OCI-LY7 (cell line): ENCODE measurements at regions not wholly inside any gene's neighbourhood (a gene's known extent, or its start where the extent isn't known, plus 50 kb on each side); places are given as distances from the start of the nearest gene placed in this dataset.

Experiments
- BruUV-seq: library from RNA; stranded (reverse); fragments of 400-500 nt; replicated peaks from 2 replicates; lab custom pipeline; 2021; lab: Mats Ljungman, UMichigan
- CTCF ChIA-PET: fragments of 300-600 bp; sonication (Branson Sonifier 250); formaldehyde crosslinking; loops from one replicate; lab custom pipeline; 2022; ENCODE audit warnings: antibody characterized with exemption; ENCODE audit not compliant: unreplicated experiment; lab: Charles Lee
- POLR2A ChIA-PET: fragments of 300-600 bp; sonication (Branson Sonifier 250); formaldehyde crosslinking; loops from one replicate; lab custom pipeline; 2022; ENCODE audit warnings: antibody characterized with exemption; lab: Charles Lee
- DNase-seq: peaks from one replicate; pipeline ENCODE4 v3.0.0-alpha.2; 2015; ENCODE audit warnings: low spot score
- H2AFZ ChIP-seq: fragments of 200-600 bp; sonication (generic), shearing (Covaris generic); 2 replicates; pipeline ENCODE4 v1.6.1; 2014; ENCODE audit warnings: mild to moderate bottlenecking, antibody characterized with exemption, low read length, moderate library complexity
- H3K27ac ChIP-seq: fragments of 200-600 bp; sonication (generic); 2 replicates; pipeline ENCODE4 v1.5.1; 2014; ENCODE audit warnings: mixed run types, low read depth, mild to moderate bottlenecking, moderate library complexity, low read length, inconsistent platforms; ENCODE audit not compliant: poor library complexity, severe bottlenecking
- H3K36me3 ChIP-seq: fragments of 200-600 bp; sonication (generic); 2 replicates; pipeline ENCODE4 v1.6.1; 2014; ENCODE audit warnings: mild to moderate bottlenecking, antibody characterized with exemption, low read length, moderate library complexity, mixed read lengths; ENCODE audit not compliant: insufficient read depth
- H3K4me1 ChIP-seq: fragments of 200-600 bp; sonication (generic); 2 replicates; pipeline ENCODE4 v1.5.1; 2014; ENCODE audit warnings: mild to moderate bottlenecking, low read length; ENCODE audit not compliant: insufficient read depth, poor library complexity, severe bottlenecking
- H3K4me2 ChIP-seq: fragments of 200-600 bp; sonication (generic); 2 replicates; pipeline ENCODE4 v1.6.1; 2014; ENCODE audit warnings: mild to moderate bottlenecking, low read length
- H3K4me3 ChIP-seq: fragments of 200-600 bp; sonication (generic); 2 replicates; pipeline ENCODE4 v1.5.1; 2014; ENCODE audit warnings: mild to moderate bottlenecking, low read depth, low read length; ENCODE audit not compliant: poor library complexity, severe bottlenecking
- H3K79me2 ChIP-seq: fragments of 200-600 bp; sonication (generic); 2 replicates; pipeline ENCODE4 v1.6.1; 2016; ENCODE audit warnings: low read depth, mild to moderate bottlenecking, low read length, moderate library complexity, mixed read lengths; ENCODE audit not compliant: insufficient read depth
- H3K9me2 ChIP-seq: fragments of 200-600 bp; sonication (generic); 2 replicates; pipeline ENCODE4 v1.6.1; 2016; ENCODE audit warnings: mild to moderate bottlenecking, low read length, mixed read lengths; ENCODE audit not compliant: insufficient read depth
- H3K9me3 ChIP-seq: fragments of 200-600 bp; sonication (generic); 2 replicates; pipeline ENCODE4 v1.6.1; 2014; ENCODE audit warnings: mild to moderate bottlenecking, mixed run types, low read length, mixed read lengths
- H4K20me1 ChIP-seq: fragments of 200-600 bp; sonication (generic); 2 replicates; pipeline ENCODE4 v1.6.1; 2014; ENCODE audit warnings: mild to moderate bottlenecking, antibody characterized with exemption, low read length, moderate library complexity, mixed read lengths; ENCODE audit not compliant: insufficient read depth
- EZH2phosphoT487 ChIP-seq: fragments of 200-600 bp; sonication (generic); IDR thresholded peaks from 2 replicates; pipeline ENCODE4 v1.6.1; 2018; ENCODE audit warnings: low read depth, borderline replicate concordance, mild to moderate bottlenecking, mixed run types, antibody characterized with exemption, low read length, moderate library complexity, mixed read lengths
- intact Hi-C: fragments of 100-400 bp; cut with micrococcal nuclease; formaldehyde crosslinking; loops from one replicate; pipeline ENCODE4 v1.10.0; 2022; ENCODE audit not compliant: unreplicated experiment
- TF ChIP-seq, protein P1 (sequence below): fragments of 200-600 bp; sonication (generic); conservative IDR thresholded peaks from 2 replicates; pipeline ENCODE4 v1.5.1; 2014; ENCODE audit warnings: mild to moderate bottlenecking, antibody characterized with exemption, low read length, moderate library complexity, mixed read lengths

DNA sequence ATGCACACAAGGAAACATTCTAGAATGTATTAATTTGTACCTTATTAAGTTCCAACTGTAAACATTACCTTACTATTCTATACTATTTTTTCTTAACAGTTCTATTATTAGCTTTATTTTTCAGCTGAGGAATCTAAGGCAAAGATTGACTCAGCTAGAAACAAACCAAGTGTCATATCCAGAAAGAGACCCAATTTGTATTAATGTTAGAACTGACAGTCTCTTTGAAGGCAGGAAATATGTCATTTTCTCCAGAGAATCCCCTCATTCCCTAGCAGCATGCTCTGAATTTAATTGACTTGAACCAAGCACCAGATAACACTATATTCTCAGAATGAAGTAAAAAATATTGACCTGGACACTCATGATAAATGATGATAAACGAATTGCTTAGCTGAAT lies 81.4 kb upstream of the PLPPR5 start:
- H3K9me3 ChIP-seq: no peaks in the 10 kb centered on the region
- intact Hi-C loops: no loop called here
- no peak overlapping the region for H3K4me2 ChIP-seq
- no peak overlapping the region for H3K4me3 ChIP-seq
- ChIA-PET CTCF (no interaction called here), POLR2A (no interaction called here)
- H3K79me2 ChIP-seq: no peaks in the 10 kb centered on the region
- H3K9me2 ChIP-seq: no peaks in the 10 kb centered on the region
- H3K27ac ChIP-seq: no peak overlapping the region
- BruUV-seq: no TSS peak
- no peak for DNase-seq
- no peak for TF ChIP-seq EZH2phosphoT487
- TF ChIP-seq, protein P1, sequence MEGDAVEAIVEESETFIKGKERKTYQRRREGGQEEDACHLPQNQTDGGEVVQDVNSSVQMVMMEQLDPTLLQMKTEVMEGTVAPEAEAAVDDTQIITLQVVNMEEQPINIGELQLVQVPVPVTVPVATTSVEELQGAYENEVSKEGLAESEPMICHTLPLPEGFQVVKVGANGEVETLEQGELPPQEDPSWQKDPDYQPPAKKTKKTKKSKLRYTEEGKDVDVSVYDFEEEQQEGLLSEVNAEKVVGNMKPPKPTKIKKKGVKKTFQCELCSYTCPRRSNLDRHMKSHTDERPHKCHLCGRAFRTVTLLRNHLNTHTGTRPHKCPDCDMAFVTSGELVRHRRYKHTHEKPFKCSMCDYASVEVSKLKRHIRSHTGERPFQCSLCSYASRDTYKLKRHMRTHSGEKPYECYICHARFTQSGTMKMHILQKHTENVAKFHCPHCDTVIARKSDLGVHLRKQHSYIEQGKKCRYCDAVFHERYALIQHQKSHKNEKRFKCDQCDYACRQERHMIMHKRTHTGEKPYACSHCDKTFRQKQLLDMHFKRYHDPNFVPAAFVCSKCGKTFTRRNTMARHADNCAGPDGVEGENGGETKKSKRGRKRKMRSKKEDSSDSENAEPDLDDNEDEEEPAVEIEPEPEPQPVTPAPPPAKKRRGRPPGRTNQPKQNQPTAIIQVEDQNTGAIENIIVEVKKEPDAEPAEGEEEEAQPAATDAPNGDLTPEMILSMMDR: no peak
- no peaks in the 10 kb centered on the region for H3K36me3 ChIP-seq
- H3K4me1 ChIP-seq: no peaks in the 10 kb centered on the region
- no peaks in the 10 kb centered on the region for H4K20me1 ChIP-seq
- no peak overlapping the region for H2AFZ ChIP-seq

DNA sequence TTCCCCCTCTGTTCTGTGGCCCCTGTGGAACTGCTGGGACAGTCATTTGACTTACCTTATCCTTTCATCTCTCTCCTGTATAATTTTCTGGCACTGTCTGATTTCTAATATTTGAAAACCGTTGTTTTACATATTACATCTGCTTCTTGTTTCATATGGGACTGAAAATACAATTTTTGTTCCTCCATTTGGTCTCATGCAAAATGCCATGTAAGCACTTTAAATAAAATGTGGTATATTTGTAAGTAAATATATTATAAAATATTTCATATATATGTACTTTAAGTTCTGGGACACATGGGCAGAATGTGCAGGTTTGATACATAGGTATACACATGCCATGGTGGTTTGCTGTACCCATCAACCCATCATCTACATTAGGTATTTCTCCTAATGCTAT lies 93.9 kb upstream of the PLPPR5 start:
- TF ChIP-seq EZH2phosphoT487: no peak
- TF ChIP-seq, protein P1: no peak
- ChIA-PET CTCF (no interaction called here), POLR2A (interaction anchor here (0.7 kb wide), 1 partner anchor 54 kb away, joined by 4 read pairs; no protein-coding TSS in a partner anchor)
- Histone ChIP-seq H3K9me3 (no peaks in the 10 kb centered on the region), H3K4me1 (no peaks in the 10 kb centered on the region), H3K4me2 (no peak overlapping the region), H3K27ac (no peak overlapping the region), H3K4me3 (no peak overlapping the region), H3K79me2 (no peaks in the 10 kb centered on the region), H4K20me1 (no peaks in the 10 kb centered on the region), H3K9me2 (no peaks in the 10 kb centered on the region), H2AFZ (no peak overlapping the region), H3K36me3 (no peaks in the 10 kb centered on the region)
- BruUV-seq: no TSS peak
- intact Hi-C loops: no loop called here
- no peak for DNase-seq

DNA sequence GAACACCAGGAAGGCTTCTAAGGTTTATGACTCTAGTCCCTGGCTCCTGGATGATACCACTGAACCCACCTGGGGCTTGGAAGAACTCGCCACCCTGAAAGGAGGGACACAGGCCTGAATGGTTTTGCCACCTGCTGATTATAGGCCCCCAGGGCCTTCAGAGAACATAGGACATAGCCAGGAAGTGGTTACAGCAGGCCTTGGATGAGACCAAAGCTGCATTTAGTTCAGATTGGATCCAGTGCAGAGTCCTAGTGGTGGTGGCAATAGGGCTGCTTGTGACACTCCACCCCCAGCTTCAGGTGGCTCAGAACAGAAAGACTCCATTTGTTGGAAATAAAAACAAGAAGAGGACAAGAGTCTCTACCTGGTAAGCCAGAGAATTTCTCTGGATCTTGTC lies 101.6 kb upstream of the PLPPR5 start:
- Histone ChIP-seq H3K4me3 (no peak overlapping the region), H3K4me2 (no peak overlapping the region), H4K20me1 (no peaks in the 10 kb centered on the region), H3K9me2 (no peaks in the 10 kb centered on the region), H3K4me1 (no peaks in the 10 kb centered on the region), H3K9me3 (no peaks in the 10 kb centered on the region), H3K36me3 (no peaks in the 10 kb centered on the region), H3K27ac (no peak overlapping the region), H2AFZ (no peak overlapping the region), H3K79me2 (no peaks in the 10 kb centered on the region)
- BruUV-seq: no TSS peak
- CTCF ChIA-PET: no interaction called here
- DNase-seq: no peak
- TF ChIP-seq, protein P1: no peak
- no peak for TF ChIP-seq EZH2phosphoT487
- intact Hi-C loops: no loop called here
- POLR2A ChIA-PET: no interaction called here
